AG04450 (cell line): ENCODE measurements at regions not wholly inside any gene's neighbourhood (a gene's known extent, or its start where the extent isn't known, plus 50 kb on each side); places are given as distances from the start of the nearest gene placed in this dataset.

Source experiments
- CTCF ChIA-PET: fragments of 300-600, 350-600 bp; formaldehyde crosslinking; extraction: SDS; loops from one replicate; lab custom pipeline; 2022; ENCODE audit warnings: antibody characterized with exemption, inconsistent platforms; lab: Charles Lee
- POLR2A ChIA-PET: fragments of 350-600 bp; formaldehyde crosslinking; extraction: SDS; loops from one replicate; lab custom pipeline; 2021; ENCODE audit warnings: antibody characterized with exemption, inconsistent platforms; lab: Yijun Ruan, JAX
- DNase-seq: peaks from one replicate; pipeline ENCODE4 v3.0.0-alpha.2; 2011; ENCODE audit warnings: low read depth, low spot score
- H3K27ac ChIP-seq: one replicate; pipeline ENCODE4 v1.5.1; 2012; ENCODE audit warnings: low read depth, low read length, control low read depth
- H3K27me3 ChIP-seq: one replicate; pipeline ENCODE4 v1.6.0; 2012; ENCODE audit warnings: low read length; ENCODE audit not compliant: control insufficient read depth, insufficient read depth
- H3K4me3 ChIP-seq: 2 replicates; pipeline ENCODE4 v1.5.1; 2011; ENCODE audit warnings: mild to moderate bottlenecking, low read depth, low read length, control low read depth
- H3K9me3 ChIP-seq: 2 replicates; pipeline ENCODE4 v1.5.1; 2012; ENCODE audit warnings: low read length; ENCODE audit not compliant: control insufficient read depth, insufficient read depth
- TF ChIP-seq, protein P1 (sequence below): IDR thresholded peaks from 2 replicates; pipeline ENCODE4 v1.5.1; 2011; ENCODE audit warnings: low read depth, low read length, control low read depth, inconsistent platforms

GRCh38 chr2:4324531-4324930 is 621.2 kb downstream of the DCDC2C start:
- H3K27me3 ChIP-seq = no peaks in the 10 kb centered on the region
- no peak overlapping the region for H3K4me3 ChIP-seq
- H3K27ac ChIP-seq = no peak overlapping the region
- no peak for DNase-seq
- POLR2A ChIA-PET = no interaction called here
- peaks cover 6% of the 10 kb centered on the region for H3K9me3 ChIP-seq
- CTCF ChIA-PET = no interaction called here
- TF ChIP-seq, protein P1, sequence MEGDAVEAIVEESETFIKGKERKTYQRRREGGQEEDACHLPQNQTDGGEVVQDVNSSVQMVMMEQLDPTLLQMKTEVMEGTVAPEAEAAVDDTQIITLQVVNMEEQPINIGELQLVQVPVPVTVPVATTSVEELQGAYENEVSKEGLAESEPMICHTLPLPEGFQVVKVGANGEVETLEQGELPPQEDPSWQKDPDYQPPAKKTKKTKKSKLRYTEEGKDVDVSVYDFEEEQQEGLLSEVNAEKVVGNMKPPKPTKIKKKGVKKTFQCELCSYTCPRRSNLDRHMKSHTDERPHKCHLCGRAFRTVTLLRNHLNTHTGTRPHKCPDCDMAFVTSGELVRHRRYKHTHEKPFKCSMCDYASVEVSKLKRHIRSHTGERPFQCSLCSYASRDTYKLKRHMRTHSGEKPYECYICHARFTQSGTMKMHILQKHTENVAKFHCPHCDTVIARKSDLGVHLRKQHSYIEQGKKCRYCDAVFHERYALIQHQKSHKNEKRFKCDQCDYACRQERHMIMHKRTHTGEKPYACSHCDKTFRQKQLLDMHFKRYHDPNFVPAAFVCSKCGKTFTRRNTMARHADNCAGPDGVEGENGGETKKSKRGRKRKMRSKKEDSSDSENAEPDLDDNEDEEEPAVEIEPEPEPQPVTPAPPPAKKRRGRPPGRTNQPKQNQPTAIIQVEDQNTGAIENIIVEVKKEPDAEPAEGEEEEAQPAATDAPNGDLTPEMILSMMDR = no peak

- no peaks in the 10 kb centered on the region for H3K27me3 ChIP-seq
- TF ChIP-seq, protein P1 = no peak
- CTCF ChIA-PET = no interaction called here
- H3K9me3 ChIP-seq = peaks cover 8% of the 10 kb centered on the region
- H3K27ac ChIP-seq = no peak overlapping the region
- DNase-seq = no peak
- POLR2A ChIA-PET = no interaction called here
- no peak overlapping the region for H3K4me3 ChIP-seq
These were observed 633.5 kb downstream of the DCDC2C start for GRCh38 chr2:4336864-4337263.

GRCh38 chr2:4338345-4338744 is 635.0 kb downstream of the DCDC2C start:
- CTCF ChIA-PET = no interaction called here
- TF ChIP-seq, protein P1 = no peak
- Histone ChIP-seq H3K27me3 (no peaks in the 10 kb centered on the region), H3K9me3 (peaks cover 11% of the 10 kb centered on the region), H3K4me3 (no peak overlapping the region), H3K27ac (no peak overlapping the region)
- POLR2A ChIA-PET = no interaction called here
- no peak for DNase-seq

DNA sequence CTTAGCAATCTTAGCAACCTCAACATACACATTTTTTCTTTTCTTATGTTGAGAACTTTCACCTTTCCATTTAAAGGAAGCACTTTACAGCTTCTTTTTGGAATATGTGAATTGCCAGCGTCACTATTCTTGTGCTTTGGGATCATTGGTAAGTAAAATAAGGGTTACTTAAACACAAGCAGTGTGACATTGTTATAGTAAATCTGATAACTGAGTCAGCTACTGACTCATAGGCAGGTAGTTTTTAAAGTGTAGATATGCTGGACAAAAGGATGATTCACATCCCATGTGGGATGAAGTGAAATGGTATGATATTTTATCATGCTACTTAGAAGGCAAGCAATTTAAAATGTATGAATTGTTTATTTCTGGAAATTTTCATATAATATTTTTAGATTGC is 637.2 kb downstream of the DCDC2C start:
- no peak for DNase-seq
- POLR2A ChIA-PET = no interaction called here
- Histone ChIP-seq H3K9me3 (peaks cover 12% of the 10 kb centered on the region; the same call in 1 of the 2 replicates), H3K27ac (no peak overlapping the region), H3K27me3 (no peaks in the 10 kb centered on the region), H3K4me3 (no peak overlapping the region)
- TF ChIP-seq, protein P1 = no peak
- CTCF ChIA-PET = no interaction called here

DNA sequence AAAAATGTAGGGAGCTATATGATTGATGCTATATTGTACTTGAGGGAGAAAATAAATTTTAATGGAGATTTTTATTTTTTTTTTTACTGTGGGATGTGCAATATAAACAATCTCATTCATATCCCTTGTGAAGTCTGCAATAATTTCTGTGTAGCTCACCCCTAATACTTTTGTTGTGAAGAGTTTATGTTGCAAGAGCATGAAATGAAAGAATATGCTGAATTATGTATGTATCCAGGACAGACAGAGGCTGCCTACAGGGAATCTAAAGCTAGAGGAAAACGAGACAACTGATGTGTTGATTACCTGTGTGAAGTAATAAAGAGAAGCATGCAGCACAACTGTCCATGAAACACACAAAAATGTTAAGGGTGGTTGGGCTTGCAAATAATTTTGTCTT is 643.3 kb downstream of the DCDC2C start:
- Histone ChIP-seq H3K9me3 (peaks cover 21% of the 10 kb centered on the region), H3K4me3 (no peak overlapping the region), H3K27ac (no peak overlapping the region), H3K27me3 (no peaks in the 10 kb centered on the region)
- TF ChIP-seq, protein P1 = no peak
- CTCF ChIA-PET = no interaction called here
- no peak for DNase-seq
- POLR2A ChIA-PET = no interaction called here
